ENCODE measurements at regions not wholly inside any gene's neighbourhood (a gene's known extent, or its start where the extent isn't known, plus 50 kb on each side); places are given as distances from the start of the nearest gene placed in this dataset.

- TF ChIP-seq CTCF (IDR thresholded peaks at IDR 0.05; ENCODE audit: low read length) (no peak), EZH2 (optimal IDR thresholded peaks at IDR 0.05; ENCODE audit: low read depth, low read length) (no peak)
These were observed 159.5 kb downstream of the MIS18A start for GRCh38 chr21:32119389-32119788.

Data from MM.1S (cell line).